HG03571 (cell line): ENCODE measurements at regions not wholly inside any gene's neighbourhood (a gene's known extent, or its start where the extent isn't known, plus 50 kb on each side); places are given as distances from the start of the nearest gene placed in this dataset.
"Not testable (repeated sequence)": the region's sequence is repeated elsewhere in the genome, so short reads cannot be mapped to it uniquely, and the experiment has no call there.

Source experiments
- ATAC-seq: cut with Tn5 transposase; IDR thresholded peaks from one replicate; pipeline ENCODE4 v1.9.1; 2021; ENCODE audit not compliant: unreplicated experiment

- ATAC-seq, result no peak
Observed at GRCh38 chr4:152200511-152201333, 335.2 kb downstream of the FBXW7 start.

- ATAC-seq, result no peak
Observed at GRCh38 chr4:152197211-152197610, 338.7 kb downstream of the FBXW7 start.

DNA sequence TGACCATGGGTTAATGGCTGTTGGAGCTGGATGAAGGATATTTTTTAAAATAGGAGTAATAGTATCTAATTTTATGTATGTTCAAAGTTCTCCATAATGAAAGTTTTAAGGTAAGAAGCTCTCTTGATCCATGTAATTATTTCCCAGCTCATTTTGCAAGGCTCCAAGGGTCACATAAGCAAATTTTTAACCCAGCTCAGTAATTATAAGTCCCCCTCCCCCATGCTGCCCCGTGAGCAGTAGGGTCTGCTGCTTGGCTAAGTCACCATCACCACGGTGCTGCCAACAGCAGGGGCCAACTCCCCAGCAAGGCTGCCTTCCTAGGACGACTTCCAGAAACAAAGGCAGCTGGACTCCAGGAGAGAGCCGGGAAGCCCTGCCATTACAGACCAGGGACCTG is 340.0 kb downstream of the FBXW7 start:
- no peak for ATAC-seq

DNA sequence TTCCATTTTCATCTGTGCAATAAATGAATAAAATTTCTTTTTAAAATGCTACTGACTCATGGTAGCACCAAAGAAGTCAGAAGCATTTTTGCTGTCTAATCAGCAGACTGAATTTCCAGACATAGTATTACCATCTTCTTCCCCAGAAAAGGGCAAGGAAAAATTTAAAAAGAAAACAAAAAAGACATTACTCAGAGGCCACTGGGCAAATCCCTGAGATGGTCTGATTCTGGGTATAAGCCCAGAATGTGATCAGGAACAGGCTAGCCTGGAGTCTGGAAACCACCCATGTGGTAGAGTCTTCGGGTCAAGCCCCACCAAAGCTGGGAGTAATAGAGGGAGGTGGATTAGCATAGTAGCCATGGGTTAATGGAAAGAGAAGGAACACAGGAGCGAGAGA is 342.8 kb downstream of the FBXW7 start:
- ATAC-seq, result no peak

DNA sequence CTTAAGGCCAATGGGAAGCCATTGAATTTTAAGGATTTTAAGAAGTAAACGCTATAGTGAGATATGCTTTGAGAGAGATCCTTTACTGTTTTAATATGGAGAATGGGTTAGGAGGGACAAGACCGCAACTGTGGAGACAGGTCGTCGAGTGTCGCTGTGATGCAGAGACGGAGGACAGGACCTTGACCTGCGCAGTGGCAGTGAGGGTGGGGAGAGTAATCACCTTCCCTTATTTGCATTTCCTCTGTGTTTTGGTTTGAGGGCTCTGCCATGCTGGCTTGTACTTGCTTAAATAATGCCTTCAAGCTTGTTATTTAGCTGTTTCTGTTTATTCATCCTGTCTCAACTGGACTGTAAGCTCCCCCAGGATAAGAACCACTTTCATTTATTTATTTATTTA is 345.0 kb downstream of the FBXW7 start:
- ATAC-seq, result no peak

GRCh38 chr4:152189451-152190179 is 346.3 kb downstream of the FBXW7 start:
- peak; percentile 92 for ATAC-seq

GRCh38 chr4:152188801-152189200 is 347.1 kb downstream of the FBXW7 start:
- ATAC-seq, result no peak

- no peak for ATAC-seq
Observed at GRCh38 chr4:152187693-152188092, 348.2 kb downstream of the FBXW7 start.

DNA sequence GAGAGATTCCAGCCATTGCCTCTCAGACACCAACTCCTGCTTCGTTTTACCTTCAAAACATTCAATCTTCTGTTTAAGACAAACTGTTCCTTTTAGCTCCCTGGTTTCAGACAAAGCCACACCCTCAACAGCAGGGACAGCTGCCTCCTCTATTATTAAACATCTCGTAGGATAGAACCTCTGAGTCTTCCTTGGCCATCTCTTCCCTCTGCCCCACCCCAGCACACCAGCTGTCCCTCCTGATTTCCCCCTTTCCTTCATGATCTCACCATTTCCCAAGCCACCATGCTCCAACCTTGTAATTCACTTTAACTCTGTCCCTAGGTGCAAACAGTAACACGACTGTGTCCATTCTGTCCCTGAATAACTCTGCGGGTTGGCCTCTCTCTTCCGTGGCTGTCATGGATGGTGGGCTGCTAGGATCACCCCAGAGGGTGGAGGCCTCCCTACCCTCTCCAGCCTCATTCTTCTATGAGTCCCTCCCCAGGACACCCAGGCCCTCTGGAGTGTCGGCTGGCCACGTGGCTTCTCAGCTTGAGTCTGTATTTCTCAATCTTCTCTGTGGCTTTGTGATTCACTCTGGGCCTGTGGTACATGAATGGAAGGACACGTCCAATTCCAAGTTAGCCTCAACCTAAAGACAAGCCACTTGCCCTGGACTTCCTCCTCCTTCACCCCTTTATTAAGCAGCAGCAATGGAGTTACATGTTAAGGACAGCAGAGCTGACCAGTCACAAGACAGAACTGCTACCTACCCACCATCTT is 349.9 kb downstream of the FBXW7 start:
- no peak for ATAC-seq

DNA sequence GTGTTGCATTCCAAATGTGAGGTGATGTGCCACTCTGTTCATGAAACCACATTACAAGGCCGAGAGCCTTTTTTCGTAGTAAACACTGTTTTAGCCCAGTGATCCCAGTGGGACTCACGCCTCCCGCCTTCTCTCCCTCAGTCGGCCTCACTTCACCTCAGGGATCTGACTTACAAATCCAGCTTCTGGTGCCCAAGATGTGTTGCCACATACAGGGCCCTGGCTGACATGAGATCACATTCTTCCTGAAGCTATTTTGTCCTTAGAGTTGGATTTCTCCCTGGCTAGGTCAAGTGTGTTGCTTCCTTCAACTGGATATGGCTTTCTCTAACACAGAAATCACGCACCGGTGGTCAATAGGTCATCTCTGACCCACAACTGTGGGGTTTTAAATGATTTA is 354.7 kb downstream of the FBXW7 start:
- ATAC-seq, result no peak

DNA sequence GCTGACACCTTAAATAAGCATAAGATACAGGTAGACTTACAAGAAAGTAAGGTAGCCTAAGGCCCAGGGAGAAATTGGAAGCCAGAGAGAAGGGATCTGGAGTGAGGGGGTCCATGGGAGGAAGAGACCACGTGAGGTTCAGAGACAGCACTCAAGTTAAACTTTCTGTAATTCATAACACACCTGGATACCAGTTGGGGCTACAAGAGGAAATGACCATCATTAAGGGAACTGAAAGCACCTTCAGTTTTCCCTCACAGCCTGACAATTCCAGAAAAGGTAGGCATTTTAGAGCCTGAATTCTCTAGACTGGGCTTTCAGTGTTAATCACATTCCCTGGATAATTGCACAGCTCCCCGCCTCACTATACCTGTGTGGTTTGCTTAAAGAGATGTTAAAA is 355.5 kb downstream of the FBXW7 start:
- ATAC-seq, result no peak

GRCh38 chr4:152177538-152177937 is 358.4 kb downstream of the FBXW7 start:
- not testable (repeated sequence) for ATAC-seq

DNA sequence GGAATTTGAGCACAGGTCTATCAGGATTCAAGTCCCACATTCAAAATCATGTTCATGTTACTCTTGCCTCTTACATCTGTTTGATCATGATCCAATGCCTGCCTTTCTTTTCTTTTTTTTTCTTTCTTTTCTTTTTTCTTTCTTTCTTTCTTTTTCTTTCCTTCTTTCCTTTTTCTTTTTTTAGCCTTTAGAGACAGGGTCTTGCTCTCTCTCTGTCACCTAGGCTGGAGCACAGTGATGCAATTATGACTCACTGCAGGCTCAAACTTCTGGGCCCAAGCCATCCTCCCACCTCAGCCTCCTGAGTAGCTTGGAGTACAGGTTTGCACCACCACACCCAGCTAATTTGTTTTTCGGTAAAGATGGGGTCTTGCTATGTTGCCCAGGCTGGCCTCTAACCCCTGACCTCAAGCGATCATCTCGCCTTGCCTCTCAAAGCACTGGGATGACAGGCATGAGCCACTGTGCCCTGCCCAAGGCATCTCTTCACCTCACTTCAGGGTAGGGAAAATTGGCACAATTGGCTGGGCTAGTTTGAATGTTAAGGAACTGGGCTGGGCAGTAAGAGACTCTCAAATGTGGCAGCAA is 359.2 kb downstream of the FBXW7 start:
- no peak for ATAC-seq

GRCh38 chr4:152175586-152175985 is 360.3 kb downstream of the FBXW7 start:
- no peak for ATAC-seq

DNA sequence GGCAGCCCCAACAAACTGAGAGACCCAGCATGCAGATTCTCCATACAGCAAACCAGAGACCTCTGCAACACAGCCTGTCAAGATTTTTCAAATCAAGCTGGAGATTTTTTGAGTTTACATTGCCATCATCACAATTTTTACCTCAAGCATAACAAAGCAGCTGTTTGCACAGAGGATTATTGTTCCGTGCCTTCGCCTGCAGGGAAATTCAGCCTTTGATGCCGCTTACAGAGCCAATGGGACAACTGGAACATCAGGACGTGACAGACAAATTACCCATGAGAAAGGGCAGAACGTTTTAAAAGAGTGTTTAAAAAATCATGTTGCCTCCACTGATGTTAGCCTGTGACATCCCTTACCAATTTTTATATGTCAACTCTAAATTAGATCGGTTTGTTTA is 363.7 kb downstream of the FBXW7 start:
- ATAC-seq, result no peak

DNA sequence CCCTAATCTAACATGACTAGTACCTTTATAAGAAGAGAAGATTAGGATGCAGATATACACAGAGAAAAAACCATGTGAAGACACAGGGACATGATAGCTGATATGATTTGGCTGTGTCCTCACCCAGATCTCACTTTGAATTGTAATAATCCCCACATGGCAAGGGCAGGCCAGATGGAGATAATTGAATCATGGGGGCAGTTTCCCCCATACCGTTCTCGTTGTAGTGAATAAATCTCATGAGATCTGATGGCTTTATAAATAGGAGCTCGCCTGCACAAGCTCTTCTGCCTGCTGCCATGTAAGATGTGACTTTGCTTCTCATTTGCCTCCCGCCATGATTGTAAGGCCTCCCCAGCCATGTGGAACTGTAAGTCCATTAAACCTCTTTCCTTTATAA is 364.3 kb downstream of the FBXW7 start:
- no peak for ATAC-seq

DNA sequence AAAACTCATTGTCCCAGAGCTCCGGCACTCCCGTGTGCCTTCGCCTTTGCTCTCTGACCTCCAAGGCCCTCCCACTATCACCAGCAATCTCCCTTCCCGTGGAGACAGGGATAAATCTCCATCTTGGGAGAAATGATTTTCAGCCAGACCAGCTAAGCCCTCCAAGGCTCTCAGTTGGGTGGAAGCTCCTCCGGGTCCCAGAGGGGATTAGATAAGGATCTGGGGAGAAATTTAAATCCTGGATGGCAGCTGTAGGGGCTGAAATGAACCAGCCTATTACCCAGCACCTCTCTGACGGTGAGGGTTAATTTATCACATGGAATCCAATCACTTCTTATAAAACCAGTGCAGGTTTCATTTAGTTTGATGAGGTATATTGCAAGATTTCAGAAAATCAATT is 366.2 kb downstream of the FBXW7 start:
- ATAC-seq, result no peak

DNA sequence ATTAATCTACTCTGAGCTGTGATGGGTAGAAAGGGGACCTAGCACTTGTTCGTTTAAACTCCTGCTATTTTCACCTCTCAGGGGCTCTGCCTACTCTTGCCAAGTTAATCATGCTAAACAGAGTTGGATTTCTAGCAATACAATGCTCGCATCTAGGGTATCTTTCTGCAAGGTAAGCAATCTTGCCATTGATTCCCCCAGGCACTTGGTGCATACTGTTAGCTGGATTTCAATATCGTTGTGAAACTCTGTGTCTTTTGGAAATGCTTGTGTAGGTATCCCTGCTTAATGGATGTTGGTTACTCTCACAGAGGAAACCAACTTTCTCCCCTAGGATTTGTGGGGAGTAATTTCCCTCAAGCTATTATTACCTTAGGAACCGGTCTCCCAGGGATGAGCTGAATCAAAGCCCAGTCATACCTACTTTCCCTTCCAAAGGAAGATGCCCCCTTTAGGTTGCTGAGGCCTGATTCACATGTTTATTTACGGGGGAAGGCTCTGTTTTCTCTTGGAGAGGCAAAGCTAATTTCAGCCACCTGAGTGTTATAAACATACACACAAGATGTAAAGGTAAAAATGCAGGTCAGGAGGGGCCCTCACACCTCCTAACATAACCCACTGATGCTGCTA is 366.8 kb downstream of the FBXW7 start:
- ATAC-seq, result no peak

- no peak for ATAC-seq
Observed at GRCh38 chr4:152166567-152166966, 369.3 kb downstream of the FBXW7 start.

GRCh38 chr4:152165846-152166245 is 370.0 kb downstream of the FBXW7 start:
- no peak for ATAC-seq

DNA sequence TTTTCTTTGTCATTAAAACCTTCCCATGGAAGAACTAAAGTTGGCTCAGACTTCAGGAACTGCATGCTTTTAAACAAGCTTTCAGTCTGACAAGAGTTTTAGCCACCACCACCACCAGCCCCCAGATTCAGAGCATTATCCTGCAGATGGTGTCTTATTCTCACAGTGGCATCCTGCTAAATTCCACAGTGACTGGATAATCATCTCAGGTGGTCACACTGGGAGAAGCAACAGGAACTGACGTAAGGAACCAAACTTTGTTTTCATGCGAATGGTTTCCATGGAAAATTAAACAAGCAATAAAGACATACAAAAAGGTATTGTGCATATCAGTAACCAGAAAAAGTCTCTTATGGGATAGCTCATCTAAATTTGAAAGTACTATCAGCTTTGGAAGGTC is 370.7 kb downstream of the FBXW7 start:
- ATAC-seq, result no peak
